CD4-positive, alpha-beta T cell treated with Interleukin-21 for 1 hour (primary cell): ENCODE measurements at regions not wholly inside any gene's neighbourhood (a gene's known extent, or its start where the extent isn't known, plus 50 kb on each side); places are given as distances from the start of the nearest gene placed in this dataset.
"Not testable (repeated sequence)": the region's sequence is repeated elsewhere in the genome, so short reads cannot be mapped to it uniquely, and the experiment has no call there.

Experiments used
- DNase-seq: peaks from one replicate; pipeline ENCODE4 v3.0.0-alpha.2; 2020

DNA sequence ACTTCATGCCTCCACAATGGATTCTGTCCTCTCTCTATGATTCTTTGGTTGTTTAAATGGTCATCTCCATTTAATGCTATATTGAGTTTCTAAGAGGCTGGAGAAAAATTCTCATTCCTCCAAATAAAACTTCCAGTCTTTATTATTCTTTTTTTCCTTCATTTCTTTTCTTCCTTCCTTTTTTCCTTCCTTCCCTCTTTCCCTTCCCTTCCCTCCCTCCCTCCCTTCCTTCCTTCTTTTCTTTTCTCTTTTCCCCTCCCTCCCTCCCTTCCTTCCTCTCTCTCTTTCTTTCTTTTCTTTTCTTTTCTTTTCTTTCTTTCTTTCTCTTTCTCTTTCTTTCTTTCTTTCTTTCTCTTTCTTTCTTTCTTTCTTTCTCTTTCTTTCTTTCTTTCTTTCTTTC lies 386.1 kb upstream of the PROX1 start:
- DNase-seq = not testable (repeated sequence)

GRCh38 chr1:213602796-213603486 lies 384.8 kb upstream of the PROX1 start:
- DNase-seq = no peak

DNA sequence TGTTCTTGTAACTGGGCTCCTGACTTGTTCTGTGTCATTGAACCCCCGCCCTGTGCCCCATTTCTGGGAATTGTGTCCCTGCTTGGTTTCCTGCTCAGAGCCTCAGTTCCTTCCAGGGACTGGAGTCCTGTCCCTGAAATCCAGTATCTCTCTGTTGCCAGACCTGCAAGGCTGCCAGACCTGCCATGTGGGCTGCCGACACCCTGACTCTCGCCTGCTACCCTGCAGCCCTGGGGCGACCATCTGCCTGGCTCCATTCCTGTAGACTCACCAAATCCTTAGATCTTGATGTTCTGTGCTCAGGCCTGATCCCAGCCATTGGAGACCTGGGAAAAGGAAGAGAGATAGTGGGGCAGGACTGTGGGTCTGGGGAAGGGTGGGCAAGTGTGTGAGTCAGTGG lies 383.3 kb upstream of the PROX1 start:
- no peak for DNase-seq

GRCh38 chr1:213605732-213606131 lies 382.0 kb upstream of the PROX1 start:
- DNase-seq = no peak

DNA sequence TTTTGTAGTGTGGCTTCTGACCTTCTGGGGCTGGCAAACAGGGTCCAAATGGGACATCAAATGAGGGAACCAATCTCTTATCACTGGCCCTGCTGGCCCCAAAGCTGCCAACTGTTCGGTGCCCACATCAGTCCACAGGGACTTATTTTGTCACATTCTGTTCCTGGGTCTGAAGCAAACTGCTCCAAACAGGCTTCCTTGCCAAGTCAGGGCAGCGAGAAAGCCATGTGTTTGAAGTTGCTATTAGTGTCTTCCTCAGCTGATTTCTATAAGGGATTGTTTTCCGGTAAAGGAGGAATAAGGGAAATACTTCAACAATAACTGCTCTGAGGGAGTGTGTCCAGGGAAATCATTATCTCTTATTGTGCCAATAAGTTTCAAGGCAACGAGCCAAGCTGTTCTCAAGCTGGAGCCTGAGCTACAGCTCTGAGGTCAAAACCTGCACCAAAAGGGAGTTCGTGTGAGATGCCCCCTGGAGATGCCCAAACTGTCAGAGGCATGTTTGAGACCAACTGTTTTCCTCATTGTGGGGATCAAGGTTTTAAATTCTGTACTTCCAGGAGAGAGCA lies 381.4 kb upstream of the PROX1 start:
- no peak for DNase-seq

DNA sequence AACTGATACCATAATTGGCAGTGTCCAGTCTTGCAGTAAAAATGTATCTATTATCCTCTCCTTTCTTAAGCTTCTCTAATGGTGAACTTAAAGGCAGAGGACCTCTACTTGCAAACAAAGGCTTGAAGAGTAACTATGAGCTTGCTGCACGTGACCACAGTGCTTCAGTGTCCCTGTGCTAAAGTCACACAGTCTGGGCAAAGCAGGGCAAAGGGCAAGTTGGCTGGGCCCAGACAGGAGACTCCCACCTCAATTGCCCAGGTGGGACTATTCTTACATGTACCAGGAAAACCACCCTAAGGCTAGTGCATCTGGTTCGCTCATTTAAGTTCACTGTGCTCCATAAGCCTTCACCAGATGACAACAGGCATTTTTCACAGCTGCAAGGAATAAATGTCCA lies 374.2 kb upstream of the PROX1 start:
- no peak for DNase-seq

- DNase-seq = no peak
These were observed 372.4 kb upstream of the PROX1 start for GRCh38 chr1:213615226-213615916.

DNA sequence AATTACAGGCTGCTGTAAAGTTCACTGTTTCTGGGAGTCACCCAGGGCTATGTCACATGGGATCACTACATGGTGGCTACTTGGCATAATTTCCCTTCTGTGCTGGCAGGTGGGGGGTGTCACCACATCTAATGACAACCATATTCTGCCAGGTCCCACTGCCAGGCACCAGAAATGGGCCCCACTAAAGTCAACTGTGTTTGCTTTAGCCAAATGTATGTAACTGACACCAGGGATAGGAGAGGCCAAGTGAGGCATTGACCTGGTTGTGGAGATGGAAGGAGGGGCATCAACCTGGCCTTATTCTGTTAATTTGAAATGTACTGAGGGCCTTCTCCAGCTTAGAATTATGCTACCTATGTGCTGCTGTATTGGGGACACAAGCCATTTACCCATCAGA lies 370.6 kb upstream of the PROX1 start:
- no peak for DNase-seq

DNA sequence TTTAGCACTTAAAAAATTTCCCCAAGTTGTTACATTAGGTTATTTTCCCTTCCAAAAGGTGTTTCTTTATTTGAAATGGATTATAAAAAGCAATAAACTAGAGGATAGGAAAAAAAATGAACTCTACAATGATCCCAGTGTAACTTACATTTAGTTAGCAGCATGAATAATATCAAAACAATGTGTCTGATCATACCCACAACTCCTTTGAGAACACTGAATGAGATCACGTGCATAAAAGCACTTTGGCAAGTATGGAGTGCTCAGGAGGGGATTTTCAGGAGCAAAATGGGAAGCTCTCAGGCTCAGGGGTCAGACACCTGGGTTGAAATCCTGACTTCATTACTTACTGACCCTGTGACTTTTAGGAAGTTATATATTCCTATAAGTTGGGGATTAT lies 369.7 kb upstream of the PROX1 start:
- no peak for DNase-seq

GRCh38 chr1:213619026-213619425 lies 368.7 kb upstream of the PROX1 start:
- DNase-seq = no peak

DNA sequence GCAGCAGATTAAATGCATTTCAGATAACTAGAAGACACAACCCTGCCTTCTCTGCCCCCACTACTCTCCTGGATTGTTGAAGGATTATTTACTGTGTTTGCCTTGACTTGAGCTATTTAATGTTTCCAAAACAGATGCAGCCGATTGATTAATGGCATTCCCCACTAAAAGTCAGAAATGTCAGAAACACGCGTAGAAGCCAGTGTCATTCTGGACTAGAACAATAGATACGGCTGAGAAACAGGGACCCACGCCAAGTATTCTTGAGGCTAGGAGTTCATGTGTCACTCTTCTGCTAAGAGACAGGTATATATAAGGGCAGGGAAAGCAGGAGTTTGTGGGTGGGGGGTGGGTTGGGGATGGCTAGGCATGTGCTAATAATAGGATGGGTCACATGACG lies 366.7 kb upstream of the PROX1 start:
- DNase-seq = no peak

DNA sequence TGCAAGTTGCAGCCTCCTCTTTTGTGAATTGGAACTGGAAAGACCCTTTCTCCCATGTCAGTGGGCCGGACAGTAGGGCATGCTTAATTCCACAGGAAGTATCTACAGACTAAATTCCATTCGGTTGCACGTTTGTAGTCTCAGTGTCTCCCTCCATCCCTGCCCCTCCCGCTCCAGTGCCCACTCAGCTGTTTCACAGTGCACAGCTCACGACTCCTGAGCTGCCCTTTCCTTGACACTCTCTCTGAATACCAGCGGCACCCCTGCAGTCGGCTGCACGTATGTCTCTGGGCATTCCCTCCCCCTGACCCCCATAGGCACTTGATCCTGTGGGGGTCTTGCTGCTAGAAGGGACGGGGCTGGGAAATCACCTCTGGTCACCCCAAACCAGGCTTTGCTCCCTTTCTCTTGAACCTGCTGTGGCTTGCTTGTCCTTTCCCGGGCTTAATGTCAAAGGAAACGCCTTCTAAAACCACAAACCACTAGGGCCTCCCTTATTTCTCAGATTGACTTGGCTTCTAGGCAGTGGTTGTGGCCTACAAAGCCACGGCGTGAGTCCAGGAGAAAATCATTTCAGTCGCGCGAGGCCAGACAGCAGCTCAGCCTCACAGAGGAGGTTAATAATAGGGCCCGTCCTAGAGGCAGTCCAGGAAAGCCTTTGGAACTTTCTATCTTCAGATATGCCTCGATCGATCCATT lies 365.3 kb upstream of the PROX1 start:
- DNase-seq = no peak

DNA sequence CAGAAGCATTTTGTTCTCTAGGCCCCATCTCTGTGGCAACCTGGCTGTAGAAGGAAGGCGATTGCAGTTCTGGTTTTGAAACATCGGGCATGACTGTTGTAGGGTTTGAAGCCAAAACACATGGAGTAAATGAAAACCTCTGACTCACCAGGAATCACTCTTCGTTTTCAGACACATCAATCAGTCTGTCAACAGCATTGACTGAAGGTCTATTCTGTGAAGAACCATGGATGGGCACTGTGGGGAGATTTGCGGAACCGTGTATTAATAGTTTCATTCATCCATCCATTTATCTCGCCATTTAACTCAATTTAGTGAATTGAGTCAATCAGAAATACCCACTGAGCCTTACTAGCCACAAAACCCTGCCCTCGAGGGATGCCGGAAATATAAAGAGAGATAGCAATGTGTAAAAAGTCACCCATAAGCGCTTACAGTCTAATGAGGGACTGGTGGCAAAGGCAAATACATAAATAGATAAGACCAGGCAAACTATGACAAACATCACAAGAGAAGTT lies 364.6 kb upstream of the PROX1 start:
- DNase-seq = no peak

DNA sequence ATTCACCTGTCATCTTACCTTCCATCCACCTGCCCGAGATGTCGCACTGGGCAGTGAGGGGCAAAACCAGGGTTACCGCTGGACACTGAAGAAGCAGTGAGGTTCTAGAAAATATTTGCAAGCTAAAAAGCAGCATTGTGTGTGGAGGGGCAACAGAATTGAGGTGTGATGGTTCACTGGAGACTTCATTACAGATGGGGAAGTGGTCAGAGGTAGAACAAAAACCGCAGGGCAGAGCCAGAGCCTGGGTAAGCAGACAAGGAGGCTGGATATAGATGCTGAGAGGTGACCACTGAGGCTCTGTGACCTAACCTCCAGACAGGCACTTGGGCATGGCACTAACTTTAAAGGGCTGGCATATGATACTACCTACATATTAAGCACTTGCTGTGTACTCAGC lies 363.9 kb upstream of the PROX1 start:
- no peak for DNase-seq

- DNase-seq = not testable (repeated sequence)
These were observed 351.0 kb upstream of the PROX1 start for GRCh38 chr1:213636778-213637177.

- no peak for DNase-seq
These were observed 346.5 kb upstream of the PROX1 start for GRCh38 chr1:213641312-213641711.

DNA sequence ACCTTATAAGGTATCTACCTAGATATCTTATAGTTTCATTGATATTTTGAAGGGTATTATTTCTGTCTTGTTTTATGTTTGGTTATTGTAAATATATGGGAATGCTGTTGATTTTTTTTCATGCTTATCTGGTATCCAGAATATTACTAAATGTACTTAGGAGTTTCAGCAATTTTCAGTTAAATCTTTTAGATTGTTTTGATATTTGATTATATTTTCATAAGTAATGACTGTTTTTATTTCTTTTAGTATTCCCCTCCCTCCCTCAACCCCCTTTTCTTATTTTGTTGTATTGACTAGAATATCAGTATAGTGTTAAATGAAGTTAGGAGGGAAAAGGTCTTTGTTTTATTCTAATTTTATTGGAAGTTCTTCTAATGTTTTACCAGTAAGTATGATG lies 344.4 kb upstream of the PROX1 start:
- DNase-seq = no peak

- no peak for DNase-seq
These were observed 339.7 kb upstream of the PROX1 start for GRCh38 chr1:213647864-213648650.

DNA sequence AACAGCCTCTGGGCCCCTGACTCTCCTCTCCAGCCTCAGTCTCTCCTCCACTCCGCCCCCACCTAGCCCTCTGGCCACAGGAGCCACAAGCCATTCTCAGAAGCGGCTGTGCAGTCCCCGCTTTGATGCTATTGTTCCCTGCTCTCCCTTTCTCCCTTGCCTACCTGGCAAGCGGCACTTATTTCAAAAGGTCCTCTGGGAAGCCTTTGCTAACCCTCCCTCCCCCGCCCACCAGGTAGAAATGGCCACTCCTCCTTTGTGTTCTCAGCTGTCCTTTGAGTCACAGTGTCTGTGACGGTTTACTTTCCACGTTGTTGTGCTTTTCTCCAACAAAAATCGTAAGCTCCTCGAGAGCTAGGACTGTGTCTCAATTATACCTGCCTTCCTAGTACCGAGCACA lies 338.4 kb upstream of the PROX1 start:
- no peak for DNase-seq

- DNase-seq = no peak
These were observed 337.2 kb upstream of the PROX1 start for GRCh38 chr1:213650603-213651002.

GRCh38 chr1:213651077-213651476 lies 336.7 kb upstream of the PROX1 start:
- no peak for DNase-seq

GRCh38 chr1:213652109-213652508 lies 335.7 kb upstream of the PROX1 start:
- no peak for DNase-seq

- no peak for DNase-seq
These were observed 331.7 kb upstream of the PROX1 start for GRCh38 chr1:213656039-213656438.
